ENCODE measurements at regions not wholly inside any gene's neighbourhood (a gene's known extent, or its start where the extent isn't known, plus 50 kb on each side); places are given as distances from the start of the nearest gene placed in this dataset.

DNA sequence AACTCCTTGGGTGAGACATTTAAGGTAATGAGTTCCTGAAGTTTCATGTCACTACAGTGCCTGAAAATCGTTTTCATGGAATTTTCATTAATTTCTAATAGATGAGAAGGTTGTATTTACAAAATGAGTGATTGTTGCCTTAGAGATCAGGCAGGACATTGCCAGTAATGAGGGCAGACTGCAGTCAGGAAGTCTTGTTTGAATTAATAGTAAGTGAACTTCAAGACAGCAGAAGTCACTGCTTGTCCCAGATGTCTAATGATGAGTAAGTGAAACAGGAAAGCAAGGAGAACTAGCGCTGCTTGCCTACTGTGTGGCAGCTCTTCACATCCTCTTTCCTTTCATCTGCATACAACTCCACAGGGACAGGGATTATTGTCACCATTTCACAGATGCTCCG is 237.4 kb downstream of the BAMBI start:
- no peak overlapping the region for H3K27ac ChIP-seq (ENCODE audit: control insufficient read depth, insufficient read depth)
- H4K20me1 ChIP-seq (ENCODE audit: control insufficient read depth, insufficient read depth): no peaks in the 10 kb centered on the region
- H3K4me1 ChIP-seq (ENCODE audit: control insufficient read depth, insufficient read depth, low read length): no peaks in the 10 kb centered on the region
- FAIRE-seq: no peak
- H3K36me3 ChIP-seq (ENCODE audit: control insufficient read depth in 2 of 2, insufficient read depth in 2 of 2, low read length in 1 of 2): no peaks in the 10 kb centered on the region
- BruUV-seq (replicated peaks): no TSS peak
- DNase-seq (ENCODE audit: low read depth, low spot score): no peak
- H3K4me3 ChIP-seq: no peak overlapping the region
- H3K9me3 ChIP-seq (replicated peaks; ENCODE audit: control insufficient read depth, insufficient read depth, low read length): no peaks in the 10 kb centered on the region
- no peak overlapping the region for H2AFZ ChIP-seq (ENCODE audit: control insufficient read depth, low read depth, low read length)
- H3K4me2 ChIP-seq (ENCODE audit: control insufficient read depth, insufficient read depth): no peak overlapping the region
- intact Hi-C loops (cut with micrococcal nuclease; ENCODE audit: unreplicated experiment): no loop called here
- ChIA-PET SMC1A (ENCODE audit: uncharacterized antibody, unreplicated experiment) (interaction anchor here (1.1 kb wide), 1 partner anchor 10 kb away, joined by 3 read pairs; no protein-coding TSS in a partner anchor), CTCF (no interaction called here), POLR2A (no interaction called here), RAD21 (ENCODE audit: unreplicated experiment) (no interaction called here)
- H3K9ac ChIP-seq (ENCODE audit: control insufficient read depth, insufficient read depth, low read length): no peak overlapping the region
- 13% methylated on average over 3 of the region's 3 CpGs for WGBS (ENCODE audit: insufficient coverage, insufficient replicate concordance, low lambda C conversion rate, missing lambda C conversion rate)
- no peaks in the 10 kb centered on the region for H3K27me3 ChIP-seq (replicated peaks in 1 of 2; ENCODE audit: control insufficient read depth in 2 of 2, insufficient read depth in 2 of 2, low read length in 1 of 2)
- in situ Hi-C loops (cut with MboI): no loop called here
- H3K79me2 ChIP-seq (ENCODE audit: control insufficient read depth, insufficient read depth, low read length): no peaks in the 10 kb centered on the region
- TF ChIP-seq MYB (IDR thresholded peaks at IDR 0.05; ENCODE audit: borderline replicate concordance, low read depth, low read length): no peak
- no peak for TF ChIP-seq RUNX3 (IDR thresholded peaks at IDR 0.05; ENCODE audit: low read length)
- no peak for TF ChIP-seq EED (IDR thresholded peaks at IDR 0.05; ENCODE audit: low read depth)
- TF ChIP-seq, protein P1, sequence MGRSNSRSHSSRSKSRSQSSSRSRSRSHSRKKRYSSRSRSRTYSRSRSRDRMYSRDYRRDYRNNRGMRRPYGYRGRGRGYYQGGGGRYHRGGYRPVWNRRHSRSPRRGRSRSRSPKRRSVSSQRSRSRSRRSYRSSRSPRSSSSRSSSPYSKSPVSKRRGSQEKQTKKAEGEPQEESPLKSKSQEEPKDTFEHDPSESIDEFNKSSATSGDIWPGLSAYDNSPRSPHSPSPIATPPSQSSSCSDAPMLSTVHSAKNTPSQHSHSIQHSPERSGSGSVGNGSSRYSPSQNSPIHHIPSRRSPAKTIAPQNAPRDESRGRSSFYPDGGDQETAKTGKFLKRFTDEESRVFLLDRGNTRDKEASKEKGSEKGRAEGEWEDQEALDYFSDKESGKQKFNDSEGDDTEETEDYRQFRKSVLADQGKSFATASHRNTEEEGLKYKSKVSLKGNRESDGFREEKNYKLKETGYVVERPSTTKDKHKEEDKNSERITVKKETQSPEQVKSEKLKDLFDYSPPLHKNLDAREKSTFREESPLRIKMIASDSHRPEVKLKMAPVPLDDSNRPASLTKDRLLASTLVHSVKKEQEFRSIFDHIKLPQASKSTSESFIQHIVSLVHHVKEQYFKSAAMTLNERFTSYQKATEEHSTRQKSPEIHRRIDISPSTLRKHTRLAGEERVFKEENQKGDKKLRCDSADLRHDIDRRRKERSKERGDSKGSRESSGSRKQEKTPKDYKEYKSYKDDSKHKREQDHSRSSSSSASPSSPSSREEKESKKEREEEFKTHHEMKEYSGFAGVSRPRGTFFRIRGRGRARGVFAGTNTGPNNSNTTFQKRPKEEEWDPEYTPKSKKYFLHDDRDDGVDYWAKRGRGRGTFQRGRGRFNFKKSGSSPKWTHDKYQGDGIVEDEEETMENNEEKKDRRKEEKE (IDR thresholded peaks at IDR 0.05): no peak
- TF ChIP-seq, protein P2, sequence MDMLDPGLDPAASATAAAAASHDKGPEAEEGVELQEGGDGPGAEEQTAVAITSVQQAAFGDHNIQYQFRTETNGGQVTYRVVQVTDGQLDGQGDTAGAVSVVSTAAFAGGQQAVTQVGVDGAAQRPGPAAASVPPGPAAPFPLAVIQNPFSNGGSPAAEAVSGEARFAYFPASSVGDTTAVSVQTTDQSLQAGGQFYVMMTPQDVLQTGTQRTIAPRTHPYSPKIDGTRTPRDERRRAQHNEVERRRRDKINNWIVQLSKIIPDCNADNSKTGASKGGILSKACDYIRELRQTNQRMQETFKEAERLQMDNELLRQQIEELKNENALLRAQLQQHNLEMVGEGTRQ (IDR thresholded peaks at IDR 0.05; ENCODE audit: borderline replicate concordance, low read depth, low read length): no peak
- TF ChIP-seq ESRRA (IDR thresholded peaks at IDR 0.05; ENCODE audit: low read length): no peak
- TF ChIP-seq KAT2A (conservative IDR thresholded peaks at IDR 0.05; ENCODE audit: control insufficient read depth, low read depth, low read length): no peak
- no peak for ATAC-seq

Measured in GM12878 (cell line).